Embryonic facial prominence (tissue), 1 donor: ENCODE measurements at regions not wholly inside any gene's neighbourhood (a gene's known extent, or its start where the extent isn't known, plus 50 kb on each side); places are given as distances from the start of the nearest gene placed in this dataset.
A peak's percentile ranks its signal among the peaks of the same experiment; 100 is the strongest.
"Not testable (repeated sequence)": the region's sequence is repeated elsewhere in the genome, so short reads cannot be mapped to it uniquely, and the experiment has no call there.

ENCODE experiments used
- DNase-seq: peaks from one replicate; pipeline ENCODE4 v3.0.0-alpha.2; 2016; ENCODE audit errors: extremely low spot score

- DNase-seq = no peak
Measured at GRCh38 chr7:130789436-130789835, 55.4 kb upstream of the KLF14 start.

- DNase-seq = no peak
Measured at GRCh38 chr7:130791746-130792145, 57.7 kb upstream of the KLF14 start.

GRCh38 chr7:130793855-130794618, 60.0 kb upstream of the KLF14 start:
- no peak for DNase-seq

- DNase-seq = no peak
Measured at GRCh38 chr7:130794619-130794922, 60.6 kb upstream of the KLF14 start.

- not testable (repeated sequence) for DNase-seq
Measured at GRCh38 chr7:130796425-130796824, 62.4 kb upstream of the KLF14 start.

- DNase-seq = no peak
Measured at GRCh38 chr7:130803127-130803526, 69.1 kb upstream of the KLF14 start.

- no peak for DNase-seq
Measured at GRCh38 chr7:130804220-130804619, 70.2 kb upstream of the KLF14 start.

- not testable (repeated sequence) for DNase-seq
Measured at GRCh38 chr7:130812819-130813218, 78.8 kb upstream of the KLF14 start.

- DNase-seq = no peak
Measured at GRCh38 chr7:130814778-130815335, 80.8 kb upstream of the KLF14 start.

GRCh38 chr7:130818056-130818455, 84.0 kb upstream of the KLF14 start:
- DNase-seq = no peak

GRCh38 chr7:130821864-130822263, 87.9 kb upstream of the KLF14 start:
- no peak for DNase-seq

- DNase-seq = no peak
Measured at GRCh38 chr7:130822642-130823041, 88.6 kb upstream of the KLF14 start.

GRCh38 chr7:130823060-130823459, 89.1 kb upstream of the KLF14 start:
- DNase-seq = no peak

GRCh38 chr7:130825819-130826218, 91.8 kb upstream of the KLF14 start:
- DNase-seq = no peak

GRCh38 chr7:130829415-130829814, 95.4 kb upstream of the KLF14 start:
- DNase-seq = no peak

- no peak for DNase-seq
Measured at GRCh38 chr7:130831322-130831721, 97.3 kb upstream of the KLF14 start.

GRCh38 chr7:130831817-130832481, 97.9 kb upstream of the KLF14 start:
- DNase-seq = peak; percentile 37

GRCh38 chr7:130838738-130839137, 104.7 kb upstream of the KLF14 start:
- DNase-seq = no peak

- no peak for DNase-seq
Measured at GRCh38 chr7:130840599-130840998, 106.6 kb upstream of the KLF14 start.

- no peak for DNase-seq
Measured at GRCh38 chr7:130841416-130841815, 107.4 kb upstream of the KLF14 start.

- DNase-seq = no peak
Measured at GRCh38 chr7:130843703-130844102, 109.7 kb upstream of the KLF14 start.

GRCh38 chr7:130844811-130845580, 111.0 kb upstream of the KLF14 start:
- no peak for DNase-seq
